ENCODE measurements at regions not wholly inside any gene's neighbourhood (a gene's known extent, or its start where the extent isn't known, plus 50 kb on each side); places are given as distances from the start of the nearest gene placed in this dataset.

DNA sequence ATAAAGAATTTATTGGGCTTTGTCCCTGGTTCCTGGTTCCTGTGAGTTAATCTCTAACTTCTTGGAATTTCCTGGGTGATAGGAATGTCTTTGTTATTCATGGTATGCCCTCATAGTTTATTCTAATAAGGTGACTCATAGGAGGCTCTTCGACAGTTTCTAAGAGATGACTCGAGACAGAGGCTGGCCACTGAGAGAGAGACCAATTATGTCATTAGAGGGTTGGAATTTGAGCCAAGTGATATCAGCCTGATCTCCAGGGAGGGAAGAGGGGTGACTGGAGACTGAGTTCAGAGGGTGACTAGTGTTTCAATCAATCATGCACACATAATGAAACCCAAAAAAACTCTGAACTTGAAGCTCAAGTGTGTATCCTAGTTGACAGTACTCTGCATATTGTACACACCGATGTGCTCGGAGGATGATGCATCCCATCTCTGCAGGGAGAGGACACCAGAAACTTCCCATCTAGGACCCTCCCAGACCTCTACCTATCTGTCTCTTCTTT, 185.7 kb downstream of the MTCL1 start:
- DNase-seq (ENCODE audit: low read depth in 1 of 2, low spot score in 1 of 2), result no peak
- Histone ChIP-seq H3K4me3 (replicated peaks; ENCODE audit: insufficient read depth, low read length) (no peak overlapping the region), H3K27ac (replicated peaks) (no peak overlapping the region), H3K27me3 (ENCODE audit: insufficient read depth, poor library complexity, severe bottlenecking) (peaks cover 4% of the 10 kb centered on the region)
- TF ChIP-seq CTCF (IDR thresholded peaks at IDR 0.05; ENCODE audit: insufficient read depth, low read length) (no peak), POLR2AphosphoS5 (IDR thresholded peaks at IDR 0.05; ENCODE audit: low read depth) (no peak), GABPA (IDR thresholded peaks at IDR 0.05; ENCODE audit: low read depth) (no peak), REST (IDR thresholded peaks at IDR 0.05; ENCODE audit: insufficient replicate concordance, low read depth) (no peak), SPI1 (IDR thresholded peaks at IDR 0.05; ENCODE audit: borderline replicate concordance, low read depth) (no peak)

DNA sequence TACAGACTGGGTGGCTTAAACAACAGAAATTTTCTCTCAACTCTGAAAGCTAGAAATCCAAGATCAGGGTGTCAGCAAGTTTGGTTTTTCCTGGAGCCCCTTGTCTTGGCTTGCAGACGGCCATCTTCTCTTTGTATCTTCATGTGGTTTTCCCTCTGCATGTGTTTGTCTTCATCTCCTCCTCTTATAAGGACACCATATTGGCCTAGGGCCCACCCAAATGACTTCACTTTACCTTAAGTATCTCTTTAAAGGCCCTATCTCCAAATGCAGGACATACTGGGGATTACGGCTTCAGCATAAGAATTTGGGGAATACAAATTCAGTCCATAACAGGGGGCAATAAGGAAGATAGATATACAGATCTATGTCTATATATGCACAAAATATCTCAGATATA, 187.9 kb downstream of the MTCL1 start:
- no peak for TF ChIP-seq REST (IDR thresholded peaks at IDR 0.05; ENCODE audit: insufficient replicate concordance, low read depth)
- no peak for TF ChIP-seq SPI1 (IDR thresholded peaks at IDR 0.05; ENCODE audit: borderline replicate concordance, low read depth)
- no peak for TF ChIP-seq CTCF (IDR thresholded peaks at IDR 0.05; ENCODE audit: insufficient read depth, low read length)
- TF ChIP-seq GABPA (IDR thresholded peaks at IDR 0.05; ENCODE audit: low read depth), result no peak
- TF ChIP-seq POLR2AphosphoS5 (IDR thresholded peaks at IDR 0.05; ENCODE audit: low read depth), result no peak
- Histone ChIP-seq H3K4me3 (replicated peaks; ENCODE audit: insufficient read depth, low read length) (no peak overlapping the region), H3K27ac (replicated peaks) (no peak overlapping the region), H3K27me3 (ENCODE audit: insufficient read depth, poor library complexity, severe bottlenecking) (peaks cover 4% of the 10 kb centered on the region)
- DNase-seq (ENCODE audit: low read depth in 1 of 2, low spot score in 1 of 2), result no peak

- no peak for DNase-seq (ENCODE audit: low read depth in 1 of 2, low spot score in 1 of 2)
- H3K27ac ChIP-seq (replicated peaks), result no peak overlapping the region
- H3K4me3 ChIP-seq (replicated peaks; ENCODE audit: insufficient read depth, low read length), result no peak overlapping the region
- TF ChIP-seq GABPA (IDR thresholded peaks at IDR 0.05; ENCODE audit: low read depth) (no peak), CTCF (IDR thresholded peaks at IDR 0.05; ENCODE audit: insufficient read depth, low read length) (no peak), REST (IDR thresholded peaks at IDR 0.05; ENCODE audit: insufficient replicate concordance, low read depth) (no peak), SPI1 (IDR thresholded peaks at IDR 0.05; ENCODE audit: borderline replicate concordance, low read depth) (no peak), POLR2AphosphoS5 (IDR thresholded peaks at IDR 0.05; ENCODE audit: low read depth) (no peak)
- peaks cover 4% of the 10 kb centered on the region for H3K27me3 ChIP-seq (ENCODE audit: insufficient read depth, poor library complexity, severe bottlenecking)
These were observed 188.4 kb downstream of the MTCL1 start for GRCh38 chr18:8893628-8894231.

Data from HL-60 (cell line).